GM21786 (cell line): ENCODE measurements at regions not wholly inside any gene's neighbourhood (a gene's known extent, or its start where the extent isn't known, plus 50 kb on each side); places are given as distances from the start of the nearest gene placed in this dataset.
"Not testable (repeated sequence)": the region's sequence is repeated elsewhere in the genome, so short reads cannot be mapped to it uniquely, and the experiment has no call there.

ENCODE experiments used
- ATAC-seq: cut with Tn5 transposase; IDR thresholded peaks from one replicate; pipeline ENCODE4 v1.9.1; 2021; ENCODE audit not compliant: unreplicated experiment

DNA sequence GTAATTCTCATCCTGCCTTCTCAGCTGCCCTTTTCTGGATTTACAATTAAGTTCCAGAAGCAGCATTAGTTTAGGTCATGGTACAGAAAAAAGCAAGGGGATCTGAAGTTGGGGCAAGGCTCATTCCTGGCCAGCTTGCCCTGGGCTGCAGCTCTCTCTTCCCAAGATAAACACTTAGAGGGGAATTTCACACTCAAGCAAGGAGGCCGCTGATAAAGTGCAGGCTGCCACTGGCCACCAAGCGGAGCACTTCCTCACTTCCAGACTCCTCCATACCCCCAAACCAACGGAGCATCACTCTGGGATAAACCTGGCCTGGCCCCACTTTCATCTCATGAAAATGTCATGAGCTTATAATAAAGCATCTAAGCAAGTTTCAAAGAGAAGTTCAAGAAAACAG lies 445.5 kb upstream of the MKI67 start:
- no peak for ATAC-seq

- ATAC-seq = no peak
These were observed 446.5 kb upstream of the MKI67 start for GRCh38 chr10:128572696-128573095.

- ATAC-seq = no peak
These were observed 447.1 kb upstream of the MKI67 start for GRCh38 chr10:128573281-128573845.

- ATAC-seq = no peak
These were observed 447.8 kb upstream of the MKI67 start for GRCh38 chr10:128573986-128574385.

GRCh38 chr10:128574581-128575210 lies 448.5 kb upstream of the MKI67 start:
- ATAC-seq = no peak

DNA sequence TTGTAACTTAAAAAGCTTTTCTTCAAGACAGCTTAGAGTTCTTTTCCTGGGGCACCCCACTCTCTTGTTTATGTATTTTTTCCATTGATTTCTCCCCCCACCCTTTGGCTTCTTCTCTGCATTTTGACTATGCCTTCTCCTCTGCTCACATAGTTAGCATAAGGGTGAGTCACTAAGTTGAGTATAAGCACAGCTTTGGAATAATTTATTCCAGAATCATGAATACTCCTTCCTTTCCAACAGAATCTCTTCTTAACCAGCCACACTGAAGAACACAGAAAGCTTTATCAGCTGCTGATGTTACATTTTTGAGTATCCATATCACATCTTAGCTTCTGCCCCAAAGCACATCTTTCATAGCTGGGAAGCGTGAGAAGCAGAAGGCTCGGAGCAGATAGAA lies 449.5 kb upstream of the MKI67 start:
- no peak for ATAC-seq

DNA sequence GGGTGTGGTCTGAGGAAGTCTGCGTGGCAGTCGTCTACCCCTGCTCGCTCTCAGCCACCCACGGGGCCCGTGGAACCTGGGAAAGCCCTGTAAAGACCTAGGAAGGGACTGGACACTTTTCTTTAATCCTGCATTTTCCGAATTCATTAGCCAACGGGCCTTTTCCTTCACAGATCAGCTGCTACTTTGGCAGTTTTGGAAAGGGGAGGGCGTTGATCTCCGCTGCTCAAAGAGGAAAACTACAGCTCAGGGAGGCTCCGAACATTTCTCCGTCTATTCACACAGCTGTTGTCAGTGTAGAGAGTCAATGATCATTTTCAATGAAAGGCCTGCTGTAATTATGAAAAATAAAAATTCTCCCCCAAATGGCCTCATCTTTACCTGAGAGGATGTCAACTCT lies 450.1 kb upstream of the MKI67 start:
- no peak for ATAC-seq

GRCh38 chr10:128576943-128577670 lies 450.9 kb upstream of the MKI67 start:
- ATAC-seq = no peak

DNA sequence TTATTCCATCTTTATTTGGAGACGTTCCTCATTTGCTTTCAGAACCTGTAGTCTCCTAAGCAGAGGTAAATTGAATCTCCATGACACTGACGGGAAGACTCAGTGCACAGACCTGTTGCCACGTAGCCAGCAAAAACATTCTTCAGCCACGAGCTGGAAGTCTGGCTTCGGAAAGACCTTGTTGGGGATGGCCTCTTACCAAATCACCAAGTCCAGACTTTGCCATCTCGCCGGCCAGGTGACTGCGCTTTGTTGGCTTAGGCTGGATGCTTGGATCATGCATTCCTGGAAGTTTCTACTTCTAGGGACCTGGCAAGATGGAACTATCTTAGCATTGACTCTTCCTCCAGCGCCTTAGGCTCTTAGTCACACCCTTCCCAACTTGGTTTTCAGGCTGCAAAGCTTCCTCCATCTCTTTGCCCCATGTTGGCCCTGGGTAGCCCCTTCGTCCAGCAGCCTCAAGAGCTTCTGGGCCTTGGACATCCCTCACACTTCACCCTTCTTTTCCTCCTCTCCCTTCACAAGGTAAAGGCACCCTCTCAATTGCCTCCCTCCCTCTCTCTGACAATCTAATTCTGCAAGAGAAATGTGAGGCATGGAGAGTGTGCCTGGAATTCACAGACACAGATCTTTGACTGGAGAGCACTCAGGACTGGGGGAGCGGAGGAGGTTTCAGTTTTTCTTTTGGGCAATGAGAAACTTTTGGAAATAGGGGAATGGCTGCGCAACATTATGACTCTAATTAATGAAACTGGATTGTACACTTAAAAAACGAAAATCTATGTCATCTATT lies 451.9 kb upstream of the MKI67 start:
- ATAC-seq = no peak

DNA sequence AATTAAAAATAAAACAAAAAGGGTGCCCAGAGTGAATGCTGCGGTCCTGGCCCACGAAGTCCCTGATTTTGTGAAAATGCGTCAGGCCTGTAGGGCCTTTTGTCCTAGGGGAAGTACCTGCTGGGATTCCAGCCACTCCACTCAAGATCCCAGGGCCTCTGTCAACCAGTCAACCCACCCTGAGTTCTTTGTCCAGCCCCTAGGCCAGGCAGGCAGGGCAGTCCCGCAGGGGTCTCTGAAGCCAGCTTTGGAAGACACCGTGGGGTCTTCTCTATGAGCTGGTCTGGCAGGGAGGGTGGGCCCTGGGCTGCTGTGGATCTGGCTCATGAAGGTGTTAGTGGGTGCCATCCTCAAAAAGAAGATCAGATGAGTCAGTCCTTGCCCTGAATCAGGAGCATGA lies 452.5 kb upstream of the MKI67 start:
- ATAC-seq = no peak

DNA sequence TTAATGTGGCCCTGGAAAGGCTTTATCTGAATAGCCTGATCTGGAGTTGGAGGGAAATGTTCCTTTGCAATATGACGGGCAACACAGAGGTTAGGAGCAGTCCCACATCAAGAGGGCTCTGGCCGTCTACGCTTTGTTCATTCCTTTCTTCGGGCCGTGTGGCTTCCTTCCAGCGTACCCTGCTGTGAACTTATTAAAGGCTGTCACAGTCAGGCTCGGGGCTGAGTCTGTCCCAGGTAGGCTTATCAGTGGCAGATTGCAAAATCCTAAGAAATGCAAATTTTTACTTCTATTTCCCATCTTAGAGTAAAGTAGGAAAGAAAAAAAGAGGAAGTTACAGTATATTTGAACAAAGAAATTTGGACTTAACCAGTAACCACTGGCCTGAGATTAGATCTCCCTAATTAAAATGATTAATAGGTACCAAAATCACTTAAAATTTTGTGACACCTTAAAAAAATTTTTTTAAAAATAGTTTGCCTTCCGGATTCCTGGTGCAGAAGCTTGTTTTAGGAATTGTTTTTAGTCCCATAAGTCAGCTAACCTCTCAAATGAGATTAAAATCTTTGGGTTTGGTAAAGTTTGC lies 453.1 kb upstream of the MKI67 start:
- ATAC-seq = no peak

GRCh38 chr10:128579901-128580300 lies 453.7 kb upstream of the MKI67 start:
- no peak for ATAC-seq

DNA sequence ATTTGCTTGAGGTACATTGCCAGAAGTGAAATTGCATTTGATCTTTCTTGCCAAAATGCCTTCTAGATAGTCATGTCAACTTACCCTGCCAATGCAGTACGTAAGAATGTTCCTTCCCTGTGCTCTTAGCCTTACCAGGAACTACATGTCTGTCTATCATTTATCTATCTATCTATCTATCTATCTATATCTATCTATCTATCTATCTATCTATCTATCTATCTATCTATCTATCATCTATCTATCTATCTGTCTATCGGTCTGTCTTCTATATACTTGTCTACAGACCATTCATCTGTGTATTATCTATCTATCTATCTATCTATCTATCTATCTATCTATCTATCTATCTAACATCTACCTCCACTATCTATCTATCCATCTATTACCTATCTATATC lies 456.9 kb upstream of the MKI67 start:
- not testable (repeated sequence) for ATAC-seq

GRCh38 chr10:128586599-128586998 lies 460.4 kb upstream of the MKI67 start:
- ATAC-seq = not testable (repeated sequence)

GRCh38 chr10:128587689-128588088 lies 461.5 kb upstream of the MKI67 start:
- ATAC-seq = no peak

DNA sequence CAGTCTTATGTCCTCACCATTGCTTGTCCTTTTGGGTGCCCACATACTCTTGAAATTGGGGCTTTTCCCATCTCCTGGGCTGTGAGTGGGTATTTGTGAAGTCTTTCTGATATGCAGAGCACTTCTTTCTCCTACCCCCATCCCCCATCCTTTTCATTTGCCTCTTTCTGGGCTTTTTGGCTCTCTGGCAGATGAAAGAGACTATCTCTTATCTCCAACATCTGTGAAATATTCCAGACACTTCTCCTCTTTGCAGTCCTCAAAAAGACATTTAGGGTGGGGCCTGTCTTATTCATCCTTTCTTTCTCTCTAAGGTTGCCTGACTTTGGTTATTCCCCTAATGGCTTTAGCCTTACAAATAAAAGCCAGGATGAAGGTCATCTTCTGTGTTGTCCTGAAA lies 462.2 kb upstream of the MKI67 start:
- ATAC-seq = no peak

GRCh38 chr10:128594688-128595087 lies 468.5 kb upstream of the MKI67 start:
- ATAC-seq = no peak

GRCh38 chr10:128596906-128597305 lies 470.7 kb upstream of the MKI67 start:
- ATAC-seq = no peak

GRCh38 chr10:128599030-128599429 lies 472.8 kb upstream of the MKI67 start:
- ATAC-seq = no peak

- ATAC-seq = no peak
These were observed 473.3 kb upstream of the MKI67 start for GRCh38 chr10:128599538-128599937.

DNA sequence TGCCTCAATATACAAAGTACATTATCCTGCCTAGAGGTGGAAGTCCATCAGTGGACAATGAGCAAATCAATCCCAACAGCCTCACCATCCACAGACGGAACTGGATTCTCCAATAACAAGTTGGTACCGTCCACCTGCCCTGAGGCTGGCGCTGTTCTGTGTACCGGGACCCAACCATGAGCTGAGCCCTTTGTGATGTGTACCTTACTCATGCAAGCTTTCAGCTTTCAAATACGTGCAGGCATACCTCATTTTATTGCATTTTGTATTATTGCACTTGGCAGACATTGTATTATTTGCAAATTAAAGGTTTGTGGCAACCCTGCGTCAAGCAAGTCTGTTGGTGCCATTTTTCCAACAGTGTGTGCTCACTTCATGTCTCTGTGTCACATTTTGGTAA lies 476.0 kb upstream of the MKI67 start:
- no peak for ATAC-seq
